ENCODE measurements at regions not wholly inside any gene's neighbourhood (a gene's known extent, or its start where the extent isn't known, plus 50 kb on each side); places are given as distances from the start of the nearest gene placed in this dataset.

DNA sequence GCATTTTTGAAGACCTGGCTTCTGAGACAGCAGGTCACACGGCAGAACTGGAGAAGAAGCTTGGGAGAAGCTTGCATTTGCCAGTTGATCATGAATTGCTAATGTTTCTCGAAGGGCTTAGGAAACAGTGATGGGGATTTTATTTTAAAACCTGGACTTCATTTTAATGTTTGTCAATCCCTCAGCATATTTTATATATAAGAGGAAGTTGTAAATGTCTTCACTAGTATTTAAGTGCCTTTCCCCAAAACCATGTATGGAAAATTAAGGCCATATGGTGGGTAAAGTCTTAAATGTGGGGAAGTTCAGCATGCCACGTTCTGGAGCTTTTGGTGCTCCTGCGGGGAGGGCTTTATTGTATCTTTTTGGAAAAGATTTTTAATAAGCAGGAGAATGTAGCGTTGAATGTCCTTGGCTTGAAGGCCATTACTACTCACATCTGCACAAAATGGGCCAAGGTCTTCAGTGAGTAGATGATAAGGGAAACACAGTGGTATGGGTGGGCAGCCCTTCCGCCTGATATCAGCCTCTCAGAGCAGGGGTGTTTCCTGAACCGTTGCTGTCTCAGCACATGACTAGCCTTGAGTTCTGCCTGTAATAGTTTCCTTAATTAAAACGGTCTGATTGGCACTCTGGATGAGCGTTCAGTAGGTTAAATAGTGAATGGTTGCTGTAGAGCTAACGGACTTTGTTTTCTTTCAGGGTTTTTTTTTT, 511.4 kb downstream of the PCNX1 start:
- DNase-seq (no peak), ATAC-seq (ENCODE audit: poor library complexity) (no peak)
- H3K36me3 Mint-ChIP-seq (ENCODE audit: low read depth) = peaks cover 66% of the 10 kb centered on the region
- Histone ChIP-seq H3K27me3 (ENCODE audit: control insufficient read depth in 1 of 2, insufficient read depth in 2 of 2, low read length in 2 of 2) (no peaks in the 10 kb centered on the region), H3K4me3 (ENCODE audit: low read length) (no peak overlapping the region), H3K4me1 (ENCODE audit: insufficient read depth, low read length) (no peaks in the 10 kb centered on the region), H3K36me3 (ENCODE audit: insufficient read depth, low read length) (peaks cover 3% of the 10 kb centered on the region), H3K9me3 (ENCODE audit: control insufficient read depth in 1 of 2, insufficient read depth in 1 of 2, low read length in 2 of 2) (no peaks in the 10 kb centered on the region), H3K27ac (ENCODE audit: low read depth in 1 of 2, low read length in 2 of 2) (no peak overlapping the region)
- ChIA-PET CTCF (no interaction called here), POLR2A (no interaction called here)
- H3K4me1 Mint-ChIP-seq (ENCODE audit: low read depth) = no peaks in the 10 kb centered on the region
- no peak for TF ChIP-seq CTCF (IDR thresholded peaks at IDR 0.05)
- intact Hi-C loops (cut with DNase I, micrococcal nuclease) = no loop called here
- H3K27me3 Mint-ChIP-seq = no peaks in the 10 kb centered on the region
- peaks cover 2% of the 10 kb centered on the region for H3K9me3 Mint-ChIP-seq
- no peak overlapping the region for H3K4me3 Mint-ChIP-seq
- no peak overlapping the region for H3K27ac Mint-ChIP-seq

- ATAC-seq (ENCODE audit: poor library complexity) (no peak), DNase-seq (no peak)
- Mint-ChIP-seq H3K27ac (no peak overlapping the region), H3K27me3 (no peaks in the 10 kb centered on the region), H3K4me3 (no peak overlapping the region), H3K9me3 (peaks cover 15% of the 10 kb centered on the region), H3K4me1 (ENCODE audit: low read depth) (no peaks in the 10 kb centered on the region), H3K36me3 (ENCODE audit: low read depth) (peaks cover 74% of the 10 kb centered on the region)
- POLR2A ChIA-PET = interaction anchor here (0.6 kb wide), 1 partner anchor 20 kb away, joined by 4 read pairs; no protein-coding TSS in a partner anchor
- no peak for TF ChIP-seq CTCF (IDR thresholded peaks at IDR 0.05)
- Histone ChIP-seq H3K27me3 (ENCODE audit: control insufficient read depth in 1 of 2, insufficient read depth in 2 of 2, low read length in 2 of 2) (no peaks in the 10 kb centered on the region), H3K9me3 (ENCODE audit: control insufficient read depth in 1 of 2, insufficient read depth in 1 of 2, low read length in 2 of 2) (peaks cover 0 to 22% of the 10 kb centered on the region in 2 experiments), H3K4me1 (ENCODE audit: insufficient read depth, low read length) (no peaks in the 10 kb centered on the region), H3K27ac (ENCODE audit: low read depth in 1 of 2, low read length in 2 of 2) (no peak overlapping the region), H3K4me3 (ENCODE audit: low read length) (no peak overlapping the region), H3K36me3 (ENCODE audit: insufficient read depth, low read length) (peaks cover 3% of the 10 kb centered on the region)
- intact Hi-C loops (cut with DNase I, micrococcal nuclease) = no loop called here
- CTCF ChIA-PET = no interaction called here
These were observed 508.7 kb upstream of the RGS6 start for GRCh38 chr14:71423481-71423880.

GRCh38 chr14:71424941-71425340, 507.3 kb upstream of the RGS6 start:
- no peak overlapping the region for H3K27ac Mint-ChIP-seq
- intact Hi-C loops (cut with DNase I, micrococcal nuclease) = no loop called here
- Histone ChIP-seq H3K4me3 (ENCODE audit: low read length) (no peak overlapping the region), H3K27ac (ENCODE audit: low read depth in 1 of 2, low read length in 2 of 2) (no peak overlapping the region), H3K9me3 (ENCODE audit: control insufficient read depth in 1 of 2, insufficient read depth in 1 of 2, low read length in 2 of 2) (peaks cover 0 to 22% of the 10 kb centered on the region in 2 experiments), H3K27me3 (ENCODE audit: control insufficient read depth in 1 of 2, insufficient read depth in 2 of 2, low read length in 2 of 2) (no peaks in the 10 kb centered on the region), H3K4me1 (ENCODE audit: insufficient read depth, low read length) (no peaks in the 10 kb centered on the region), H3K36me3 (ENCODE audit: insufficient read depth, low read length) (peaks cover 3% of the 10 kb centered on the region)
- ATAC-seq (ENCODE audit: poor library complexity) = no peak
- no peak for DNase-seq
- ChIA-PET POLR2A (no interaction called here), CTCF (no interaction called here)
- peaks cover 66% of the 10 kb centered on the region for H3K36me3 Mint-ChIP-seq (ENCODE audit: low read depth)
- TF ChIP-seq CTCF (IDR thresholded peaks at IDR 0.05) = no peak
- H3K27me3 Mint-ChIP-seq = no peaks in the 10 kb centered on the region
- H3K4me3 Mint-ChIP-seq = no peak overlapping the region
- H3K9me3 Mint-ChIP-seq = peaks cover 15% of the 10 kb centered on the region
- peaks cover 6% of the 10 kb centered on the region for H3K4me1 Mint-ChIP-seq (ENCODE audit: low read depth)
